Ureter (tissue), 1 donor: ENCODE measurements at regions not wholly inside any gene's neighbourhood (a gene's known extent, or its start where the extent isn't known, plus 50 kb on each side); places are given as distances from the start of the nearest gene placed in this dataset.
"Not testable (repeated sequence)": the region's sequence is repeated elsewhere in the genome, so short reads cannot be mapped to it uniquely, and the experiment has no call there.

ENCODE experiments used
- DNase-seq: peaks from one replicate; pipeline ENCODE4 v3.0.0-alpha.2; 2020; ENCODE audit warnings: low spot score
- donor health status: DM: yes; HTN: yes; CAD: no.

- no peak for DNase-seq
Observed at GRCh38 chr13:94902722-94903407, 190.5 kb upstream of the SOX21 start.

GRCh38 chr13:94901070-94901469 lies 188.7 kb upstream of the SOX21 start:
- no peak for DNase-seq

- DNase-seq = no peak
Observed at GRCh38 chr13:94896719-94897317, 184.5 kb upstream of the SOX21 start.

- DNase-seq = no peak
Observed at GRCh38 chr13:94896238-94896637, 183.9 kb upstream of the SOX21 start.

- DNase-seq = no peak
Observed at GRCh38 chr13:94886191-94886590, 173.8 kb upstream of the SOX21 start.

- DNase-seq = no peak
Observed at GRCh38 chr13:94880463-94880862, 168.1 kb upstream of the SOX21 start.

GRCh38 chr13:94878602-94879165 lies 166.3 kb upstream of the SOX21 start:
- DNase-seq = no peak

GRCh38 chr13:94864474-94864873 lies 152.1 kb upstream of the SOX21 start:
- no peak for DNase-seq

- no peak for DNase-seq
Observed at GRCh38 chr13:94860981-94861407, 148.6 kb upstream of the SOX21 start.

- no peak for DNase-seq
Observed at GRCh38 chr13:94859811-94860210, 147.5 kb upstream of the SOX21 start.

GRCh38 chr13:94859278-94859691 lies 146.9 kb upstream of the SOX21 start:
- DNase-seq = peak; percentile 50

GRCh38 chr13:94858856-94859255 lies 146.5 kb upstream of the SOX21 start:
- no peak for DNase-seq

- no peak for DNase-seq
Observed at GRCh38 chr13:94854688-94855087, 142.3 kb upstream of the SOX21 start.

GRCh38 chr13:94851576-94851975 lies 139.2 kb upstream of the SOX21 start:
- DNase-seq = no peak

GRCh38 chr13:94849254-94849653 lies 136.9 kb upstream of the SOX21 start:
- DNase-seq = no peak

- DNase-seq = no peak
Observed at GRCh38 chr13:94842901-94843300, 130.6 kb upstream of the SOX21 start.

GRCh38 chr13:94837056-94837455 lies 124.7 kb upstream of the SOX21 start:
- DNase-seq = not testable (repeated sequence)

- no peak for DNase-seq
Observed at GRCh38 chr13:94829837-94830365, 117.6 kb upstream of the SOX21 start.

GRCh38 chr13:94829185-94829836 lies 117.0 kb upstream of the SOX21 start:
- DNase-seq = no peak

- no peak for DNase-seq
Observed at GRCh38 chr13:94827566-94827965, 115.2 kb upstream of the SOX21 start.

GRCh38 chr13:94825507-94825906 lies 113.2 kb upstream of the SOX21 start:
- DNase-seq = peak; percentile 43

- DNase-seq = no peak
Observed at GRCh38 chr13:94824601-94825000, 112.3 kb upstream of the SOX21 start.

GRCh38 chr13:94822356-94822755 lies 110.0 kb upstream of the SOX21 start:
- DNase-seq = no peak
